ENCODE measurements at regions not wholly inside any gene's neighbourhood (a gene's known extent, or its start where the extent isn't known, plus 50 kb on each side); places are given as distances from the start of the nearest gene placed in this dataset.

GRCh38 chr10:52615331-52615730 is 157.3 kb downstream of the MBL2 start:
- Histone ChIP-seq H3K9me3 (no peaks in the 10 kb centered on the region), H3K4me1 (no peaks in the 10 kb centered on the region), H3K4me3 (no peak overlapping the region), H3K36me3 (no peaks in the 10 kb centered on the region), H3K27me3 (no peaks in the 10 kb centered on the region), H3K27ac (no peak overlapping the region)
- DNase-seq, result no peak
- intact Hi-C loops (cut with DNase I), result no loop called here
- TF ChIP-seq POLR2A (IDR thresholded peaks at IDR 0.05) (no peak), CTCF (IDR thresholded peaks at IDR 0.05) (no peak)
- no peak for ATAC-seq

DNA sequence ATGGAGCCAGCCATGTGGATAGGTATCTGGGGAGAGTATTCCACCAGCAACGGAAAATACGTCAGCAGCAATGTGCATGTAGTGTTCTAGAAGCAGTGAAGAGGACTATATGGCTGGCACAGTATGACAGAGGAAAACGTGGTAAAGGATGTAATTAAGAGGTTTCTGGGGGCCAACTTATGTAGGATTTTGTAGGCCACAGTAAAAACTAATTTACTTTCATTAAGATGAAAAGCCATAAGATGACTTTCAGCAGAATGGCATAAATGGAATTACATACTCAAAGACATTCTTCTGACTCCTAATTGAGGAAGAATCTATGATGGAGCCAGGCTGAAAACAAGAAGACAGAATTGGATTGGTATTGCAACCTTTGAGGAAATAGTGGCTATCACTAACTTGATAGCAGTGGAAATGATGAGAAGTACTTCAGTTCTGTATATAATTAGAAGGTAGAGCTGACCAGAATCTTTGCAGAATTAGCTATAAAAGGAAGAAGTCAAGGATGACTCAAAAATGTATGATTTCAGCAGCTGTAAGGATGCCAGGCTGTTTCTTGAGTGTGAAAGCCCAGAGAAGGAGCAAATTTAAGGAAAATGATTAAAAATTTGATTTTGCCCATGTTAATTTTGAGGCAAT is 156.7 kb downstream of the MBL2 start:
- Histone ChIP-seq H3K27ac (no peak overlapping the region), H3K4me3 (no peak overlapping the region), H3K27me3 (no peaks in the 10 kb centered on the region), H3K9me3 (no peaks in the 10 kb centered on the region), H3K36me3 (no peaks in the 10 kb centered on the region), H3K4me1 (no peaks in the 10 kb centered on the region)
- intact Hi-C loops (cut with DNase I), result no loop called here
- TF ChIP-seq POLR2A (IDR thresholded peaks at IDR 0.05) (no peak), CTCF (IDR thresholded peaks at IDR 0.05) (no peak)
- WGBS (ENCODE audit: insufficient coverage, low coverage, low lambda C conversion rate, missing lambda C conversion rate), result 57% methylated on average over 3 of the region's 3 CpGs
- ATAC-seq, result no peak
- no peak for DNase-seq

GRCh38 chr10:52616395-52616764 is 156.2 kb downstream of the MBL2 start:
- no peak for ATAC-seq
- Histone ChIP-seq H3K36me3 (no peaks in the 10 kb centered on the region), H3K4me3 (no peak overlapping the region), H3K4me1 (no peaks in the 10 kb centered on the region), H3K27ac (no peak overlapping the region), H3K9me3 (no peaks in the 10 kb centered on the region), H3K27me3 (no peaks in the 10 kb centered on the region)
- intact Hi-C loops (cut with DNase I), result no loop called here
- no peak for DNase-seq
- TF ChIP-seq CTCF (IDR thresholded peaks at IDR 0.05) (no peak), POLR2A (IDR thresholded peaks at IDR 0.05) (no peak)
- 0% methylated on average over 1 of the region's 1 CpG for WGBS (ENCODE audit: insufficient coverage, low coverage, low lambda C conversion rate, missing lambda C conversion rate)

- WGBS (ENCODE audit: insufficient coverage, low coverage, low lambda C conversion rate, missing lambda C conversion rate), result 80% methylated on average over 1 of the region's 1 CpG
- no peak for ATAC-seq
- TF ChIP-seq CTCF (IDR thresholded peaks at IDR 0.05) (no peak), POLR2A (IDR thresholded peaks at IDR 0.05) (no peak)
Observed at GRCh38 chr10:52617346-52617745, 155.2 kb downstream of the MBL2 start.

DNA sequence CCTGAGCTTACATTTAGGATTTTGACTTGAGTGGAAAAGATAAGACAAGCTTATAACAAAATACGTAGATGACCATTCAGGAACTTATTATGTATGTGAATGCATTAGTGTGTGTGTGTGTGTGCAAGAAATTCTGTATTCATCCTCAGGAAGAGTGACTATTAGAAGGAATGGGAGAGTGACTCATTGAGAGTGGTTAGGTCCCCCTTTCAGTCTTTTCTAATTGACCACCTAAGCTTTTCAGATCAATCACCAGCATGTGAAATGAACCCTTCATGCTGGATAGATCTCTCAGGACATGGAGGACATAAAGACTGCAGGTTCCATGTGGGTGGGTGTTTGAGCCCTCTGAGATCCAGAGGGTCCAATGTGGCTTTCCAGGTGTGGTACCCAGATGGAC is 153.5 kb downstream of the MBL2 start:
- 76% methylated on average over 1 of the region's 1 CpG for WGBS (ENCODE audit: insufficient coverage, low coverage, low lambda C conversion rate, missing lambda C conversion rate)

More at GRCh38 chr10:52617346-52617745, 155.2 kb downstream of the MBL2 start:
- Histone ChIP-seq H3K4me3 (no peak overlapping the region), H3K27me3 (no peaks in the 10 kb centered on the region), H3K4me1 (no peaks in the 10 kb centered on the region), H3K27ac (no peak overlapping the region), H3K36me3 (no peaks in the 10 kb centered on the region), H3K9me3 (no peaks in the 10 kb centered on the region)
- intact Hi-C loops (cut with DNase I), result no loop called here
- no peak for DNase-seq

More for the DNA sequence above, 153.5 kb downstream of the MBL2 start:
- no peak for DNase-seq
- Histone ChIP-seq H3K4me1 (no peaks in the 10 kb centered on the region), H3K9me3 (no peaks in the 10 kb centered on the region), H3K27me3 (no peaks in the 10 kb centered on the region), H3K4me3 (no peak overlapping the region), H3K36me3 (no peaks in the 10 kb centered on the region), H3K27ac (no peak overlapping the region)
- TF ChIP-seq CTCF (IDR thresholded peaks at IDR 0.05) (no peak), POLR2A (IDR thresholded peaks at IDR 0.05) (no peak)
- intact Hi-C loops (cut with DNase I), result no loop called here
- ATAC-seq, result no peak
